CD4-positive, alpha-beta T cell treated with Interferon alpha-2 for 1 hour (primary cell): ENCODE measurements at regions not wholly inside any gene's neighbourhood (a gene's known extent, or its start where the extent isn't known, plus 50 kb on each side); places are given as distances from the start of the nearest gene placed in this dataset.

Source experiments
- DNase-seq, 2 donors: peaks; one replicate each; pipeline ENCODE4 v3.0.0-alpha.2; 2020 to 2022

DNA sequence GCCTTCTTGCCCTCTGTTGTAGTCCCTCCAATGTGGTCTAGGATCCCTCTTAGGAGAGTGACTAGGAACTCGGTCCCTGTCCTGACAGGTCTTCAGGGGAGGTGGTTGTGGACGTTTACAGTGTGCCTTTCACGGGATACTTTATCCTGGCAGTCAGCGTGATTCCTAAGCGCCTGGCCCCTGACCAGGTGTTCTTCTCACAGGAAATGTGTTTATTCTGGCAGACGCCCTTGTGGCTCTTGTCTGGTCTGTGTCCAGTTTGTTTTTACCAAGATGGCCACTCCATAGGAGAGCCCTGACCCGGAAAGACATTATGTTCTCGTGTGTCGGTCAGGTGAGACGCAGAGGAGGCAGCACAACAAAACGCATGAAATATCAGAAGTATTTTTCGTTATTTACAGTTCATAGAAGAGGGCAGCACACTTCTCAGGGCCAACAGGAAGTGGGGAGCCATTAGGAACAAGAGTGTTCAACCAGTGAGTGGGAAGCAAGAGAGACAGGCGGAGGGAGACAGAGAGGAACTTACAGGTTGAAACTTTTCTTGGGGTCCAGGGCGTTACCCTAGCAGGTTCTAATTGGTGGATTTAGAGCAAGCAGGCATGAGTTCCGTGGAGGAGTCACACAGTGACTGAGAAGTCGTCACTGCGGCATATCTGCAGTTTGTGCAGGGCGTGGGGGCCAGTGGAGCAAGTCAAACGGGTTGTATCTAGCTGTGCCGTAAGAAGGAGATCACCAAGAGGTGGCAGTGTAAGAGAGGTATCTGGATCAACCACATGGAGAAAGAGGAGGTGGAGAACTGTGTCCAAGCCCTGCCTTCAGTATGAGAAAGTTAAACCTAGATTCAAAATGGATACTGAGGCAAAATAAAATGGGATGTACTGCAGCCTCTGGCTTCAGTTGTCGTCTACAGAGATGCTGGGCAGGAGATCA, 412.9 kb downstream of the ZSWIM6 start:
- no peak for DNase-seq

GRCh38 chr5:61746831-61747575, 414.9 kb downstream of the ZSWIM6 start:
- DNase-seq: no peak

- no peak for DNase-seq
Measured at GRCh38 chr5:61748121-61748520, 416.1 kb downstream of the ZSWIM6 start.

DNA sequence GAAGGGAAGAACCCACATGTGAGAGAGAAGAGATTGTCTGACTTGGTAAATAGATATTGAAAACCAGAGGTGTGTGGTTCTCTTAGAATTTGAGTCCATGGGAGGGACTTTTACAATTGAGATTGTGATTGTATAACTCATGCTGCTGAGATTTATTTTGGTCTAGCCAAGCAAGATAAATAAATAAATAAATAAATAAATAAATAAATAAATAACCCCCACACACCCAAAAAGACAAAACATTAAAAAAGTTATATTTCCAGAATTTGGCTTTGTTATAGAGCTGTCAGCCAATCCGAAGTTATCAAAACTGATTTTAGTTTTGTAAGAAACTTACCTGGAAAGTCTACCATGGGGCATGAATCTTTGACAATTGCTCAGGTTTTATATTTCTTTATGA, 416.6 kb downstream of the ZSWIM6 start:
- no peak for DNase-seq

DNA sequence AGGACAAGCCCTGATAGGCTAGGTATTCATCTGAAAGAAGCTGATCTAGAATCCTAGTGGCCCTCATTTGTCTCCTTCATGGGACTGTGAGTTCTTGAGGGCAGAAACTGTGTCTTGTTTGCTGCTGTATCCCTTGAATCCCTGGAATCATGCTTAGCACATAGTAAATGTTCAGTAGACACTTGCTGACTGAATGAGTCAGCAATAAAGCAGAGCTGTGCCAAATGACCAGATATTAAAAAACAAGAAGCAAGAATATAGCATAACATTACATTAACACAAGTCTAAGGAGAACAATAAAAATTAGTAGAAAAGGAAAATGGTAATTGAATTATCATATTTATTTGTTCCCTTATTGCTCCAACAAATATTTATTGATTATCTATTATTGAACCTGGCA, 420.5 kb downstream of the ZSWIM6 start:
- DNase-seq: no peak

- no peak for DNase-seq
Measured at GRCh38 chr5:61754792-61755191, 422.7 kb downstream of the ZSWIM6 start.

DNA sequence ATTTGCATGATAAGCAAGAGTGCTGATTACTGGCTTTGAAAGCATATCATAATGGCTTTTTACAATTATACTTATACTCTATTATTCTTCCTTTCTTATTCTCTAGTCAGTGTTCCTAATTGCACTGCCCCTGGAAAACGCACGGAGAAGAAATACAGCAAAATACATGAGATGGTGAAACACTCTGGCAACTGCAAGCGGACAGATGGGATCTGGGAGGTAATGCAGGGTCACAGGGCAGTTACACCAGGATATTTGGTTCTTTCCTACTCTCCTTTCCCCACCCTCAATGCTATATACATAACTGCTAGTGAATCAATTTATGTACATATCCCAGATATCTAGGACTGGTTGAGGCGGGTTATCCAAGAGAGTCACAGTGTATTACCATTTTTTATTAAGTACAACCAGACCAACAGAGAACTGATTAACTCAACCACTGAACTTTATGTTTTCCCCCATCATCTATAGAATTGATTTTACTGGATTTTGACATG, 423.7 kb downstream of the ZSWIM6 start:
- no peak for DNase-seq

DNA sequence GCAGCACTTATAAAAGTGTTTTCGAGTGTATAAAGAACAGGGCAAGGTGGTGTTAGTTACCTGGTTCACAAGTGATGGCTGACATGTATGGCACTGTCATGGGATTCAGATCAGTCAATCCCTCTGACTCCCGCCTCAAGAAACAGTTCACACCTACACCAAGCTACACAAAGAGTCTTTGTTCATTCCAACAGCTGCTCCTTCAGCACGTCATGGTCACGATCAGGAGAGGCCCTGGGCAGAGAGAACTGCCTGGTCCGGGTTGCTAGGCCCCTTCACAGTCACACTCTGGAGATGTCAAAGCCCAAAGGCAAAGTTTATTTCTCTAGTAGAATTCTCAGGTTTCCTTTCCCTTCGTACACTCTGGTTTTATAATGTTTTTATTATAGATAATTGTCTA, 426.7 kb downstream of the ZSWIM6 start:
- DNase-seq: no peak

- DNase-seq: no peak
Measured at GRCh38 chr5:61765471-61765870, 433.4 kb downstream of the ZSWIM6 start.

GRCh38 chr5:61766141-61766540, 434.1 kb downstream of the ZSWIM6 start:
- DNase-seq: no peak

- no peak for DNase-seq
Measured at GRCh38 chr5:61767231-61768080, 435.4 kb downstream of the ZSWIM6 start.

DNA sequence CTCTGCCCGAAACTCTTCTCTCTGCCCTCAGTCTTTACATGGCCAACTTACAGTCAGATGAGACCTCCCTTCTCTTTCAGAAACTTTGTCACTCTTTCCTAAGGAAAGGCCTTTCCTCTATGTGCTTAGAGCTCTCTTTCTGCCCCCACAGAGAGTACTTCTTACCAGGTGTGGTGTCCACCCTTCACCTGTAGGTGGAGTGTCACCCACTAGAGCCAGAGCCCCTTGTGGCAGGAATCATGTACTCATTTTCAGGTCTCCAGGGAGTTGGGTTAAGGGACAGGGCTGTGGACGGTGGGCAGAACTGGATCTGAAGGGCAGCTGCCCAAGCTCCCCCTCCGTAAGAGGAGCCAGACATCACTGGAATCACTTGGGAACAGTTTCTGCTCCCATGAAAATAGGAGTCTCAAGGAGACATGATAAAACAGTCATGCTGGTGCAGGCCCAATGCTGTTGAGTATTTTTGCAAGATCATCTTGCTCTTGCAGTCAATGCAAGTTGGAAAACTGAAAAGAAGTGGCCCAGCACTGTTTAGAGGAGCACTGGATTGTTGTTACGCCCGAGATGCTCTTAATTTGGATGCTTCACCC, 436.7 kb downstream of the ZSWIM6 start:
- no peak for DNase-seq

- DNase-seq: no peak
Measured at GRCh38 chr5:61771062-61771461, 439.0 kb downstream of the ZSWIM6 start.

DNA sequence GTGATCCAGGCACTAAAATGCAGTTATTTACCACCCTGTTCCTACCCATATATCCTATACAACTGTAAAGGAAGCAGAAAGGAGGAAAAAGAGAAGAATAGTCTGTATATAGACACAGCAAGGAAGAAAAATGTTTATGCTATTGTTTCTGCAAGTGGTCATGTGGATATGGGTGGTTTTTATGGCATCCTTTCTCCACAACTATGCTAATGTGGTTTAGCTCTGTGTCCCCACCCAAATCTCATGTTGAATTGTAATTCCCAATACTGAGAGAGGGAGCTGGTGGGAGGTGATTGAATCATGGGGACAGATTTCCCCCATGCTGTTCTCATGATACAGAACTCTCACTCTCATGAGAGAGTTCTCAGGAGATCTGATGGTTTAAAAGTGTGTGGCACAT, 439.8 kb downstream of the ZSWIM6 start:
- DNase-seq: no peak

GRCh38 chr5:61775901-61776300, 443.8 kb downstream of the ZSWIM6 start:
- no peak for DNase-seq

- DNase-seq: no peak
Measured at GRCh38 chr5:61777292-61777691, 445.2 kb downstream of the ZSWIM6 start.

DNA sequence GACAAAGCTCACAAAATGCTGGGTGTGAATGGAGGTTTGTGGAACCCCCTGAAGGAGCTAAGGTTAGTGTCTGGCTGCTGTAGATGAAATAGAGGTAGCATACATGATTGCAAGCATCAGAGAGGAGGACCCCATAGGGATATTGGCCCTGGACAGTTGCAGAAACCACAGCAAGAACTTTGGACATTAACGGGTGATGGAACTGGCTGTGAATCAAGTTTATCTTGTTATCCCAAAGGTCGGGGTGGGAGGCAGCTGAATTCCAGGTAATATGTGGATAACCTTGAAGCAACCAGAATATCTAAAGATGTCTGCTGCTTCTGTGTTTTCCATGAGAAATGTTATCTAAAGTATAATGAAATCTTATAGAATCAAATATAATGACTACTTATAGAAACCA, 447.7 kb downstream of the ZSWIM6 start:
- DNase-seq: no peak

GRCh38 chr5:61783481-61783880, 451.4 kb downstream of the ZSWIM6 start:
- no peak for DNase-seq

GRCh38 chr5:61784341-61784740, 452.3 kb downstream of the ZSWIM6 start:
- DNase-seq: no peak

DNA sequence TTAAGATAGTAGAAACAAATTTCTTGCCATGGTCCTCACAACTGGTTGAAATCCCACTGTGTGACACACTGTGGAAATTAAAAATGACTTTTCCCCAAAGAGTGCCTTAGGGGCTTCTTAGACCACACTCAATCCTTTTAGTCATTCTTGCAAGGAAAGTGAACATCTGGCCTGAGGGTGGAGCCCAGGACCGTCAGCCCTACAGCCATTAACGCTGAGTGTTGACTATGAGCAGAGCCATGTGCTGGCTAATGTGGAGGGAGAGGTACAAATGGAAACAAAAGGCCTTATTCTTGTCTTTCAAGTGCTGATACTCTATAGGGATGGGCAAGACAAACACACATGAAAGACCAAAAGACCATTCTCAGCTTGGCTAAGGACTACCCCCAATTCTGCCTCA, 456.5 kb downstream of the ZSWIM6 start:
- DNase-seq: no peak

- DNase-seq: no peak
Measured at GRCh38 chr5:61790007-61790406, 457.9 kb downstream of the ZSWIM6 start.

DNA sequence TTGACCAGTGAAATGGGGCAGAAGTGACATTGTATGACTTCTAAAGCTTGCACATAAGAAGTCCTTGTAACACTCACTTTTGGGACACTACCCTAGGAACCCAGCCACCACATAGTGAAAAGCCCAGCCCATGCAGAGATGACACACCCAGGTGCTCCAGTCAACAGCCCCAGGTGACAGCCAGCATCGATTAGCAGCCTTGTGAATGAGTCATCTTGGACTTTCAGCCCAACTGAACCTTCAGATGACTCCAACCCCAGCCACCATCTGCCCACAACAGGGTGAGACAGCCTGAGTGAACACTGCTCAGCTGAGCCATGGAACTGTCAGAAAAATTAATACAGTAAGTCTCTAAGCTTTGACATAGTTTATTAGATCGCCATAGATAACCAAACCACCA, 458.6 kb downstream of the ZSWIM6 start:
- DNase-seq: no peak

DNA sequence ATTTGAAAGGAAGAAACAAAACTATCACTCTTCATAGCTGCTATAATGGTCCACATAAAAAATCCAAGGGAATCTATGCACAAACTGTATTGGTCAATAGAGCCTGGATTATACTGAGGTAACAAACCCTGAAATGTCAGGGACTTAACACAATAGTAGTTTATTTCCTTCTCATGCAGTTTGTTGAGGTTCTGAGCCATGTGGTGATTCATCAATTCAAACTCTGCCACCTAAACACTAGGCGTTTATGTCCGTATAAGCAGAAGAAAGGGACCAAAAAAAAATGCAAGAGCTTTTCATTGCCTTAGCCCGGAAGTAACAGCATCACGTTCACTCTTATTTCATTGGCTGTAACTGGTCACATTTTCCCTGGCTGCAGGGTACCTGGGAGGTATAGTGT, 464.7 kb downstream of the ZSWIM6 start:
- DNase-seq: no peak
